Endodermal cell (in vitro differentiated cells): ENCODE measurements at regions not wholly inside any gene's neighbourhood (a gene's known extent, or its start where the extent isn't known, plus 50 kb on each side); places are given as distances from the start of the nearest gene placed in this dataset.
"Not testable (repeated sequence)": the region's sequence is repeated elsewhere in the genome, so short reads cannot be mapped to it uniquely, and the experiment has no call there.

ENCODE experiments used
- DNase-seq: peaks from one replicate; pipeline ENCODE4 v3.0.0-alpha.2; 2017
- H3K27ac ChIP-seq: 2 replicates; pipeline ENCODE4 v1.5.1; 2013; ENCODE audit warnings: mild to moderate bottlenecking, low read depth, low read length, moderate library complexity
- H3K27me3 ChIP-seq: 2 replicates; pipeline ENCODE4 v1.6.1; 2013; ENCODE audit warnings: mild to moderate bottlenecking, low read length, moderate library complexity; ENCODE audit not compliant: insufficient read depth, control insufficient read depth, poor library complexity, severe bottlenecking
- H3K36me3 ChIP-seq: 2 replicates; pipeline ENCODE4 v1.7.0; 2013; ENCODE audit warnings: mild to moderate bottlenecking, low read length, moderate library complexity; ENCODE audit not compliant: control insufficient read depth, insufficient read depth
- H3K4me1 ChIP-seq: one replicate; pipeline ENCODE4 v1.7.0; 2013; ENCODE audit warnings: low read length; ENCODE audit not compliant: control insufficient read depth, insufficient read depth
- H3K4me3 ChIP-seq: 2 replicates; pipeline ENCODE4 v1.5.1; 2013; ENCODE audit warnings: mild to moderate bottlenecking, low read length, moderate library complexity
- H3K9ac ChIP-seq: 2 replicates; pipeline ENCODE4 v1.6.1; 2013; ENCODE audit warnings: mild to moderate bottlenecking, low read length, moderate library complexity; ENCODE audit not compliant: poor library complexity, severe bottlenecking; ENCODE audit errors: extremely low read depth
- H3K9me3 ChIP-seq: 2 replicates; pipeline ENCODE4 v1.6.1; 2013; ENCODE audit warnings: mild to moderate bottlenecking, low read length, moderate library complexity; ENCODE audit not compliant: control insufficient read depth
- H3K27ac Mint-ChIP-seq: 2 replicates; pipeline ENCODE4 v1.8.0; 2020; ENCODE audit warnings: mixed read lengths
- H3K27me3 Mint-ChIP-seq: 2 replicates; pipeline ENCODE4 v1.8.0; 2021; ENCODE audit warnings: mild to moderate bottlenecking, mixed read lengths; ENCODE audit not compliant: insufficient read depth
- H3K36me3 Mint-ChIP-seq: 2 replicates; pipeline ENCODE4 v1.8.0; 2020; ENCODE audit warnings: low read depth, mixed read lengths
- H3K4me1 Mint-ChIP-seq: 2 replicates; pipeline ENCODE4 v1.8.0; 2020; ENCODE audit warnings: mixed read lengths
- H3K4me3 Mint-ChIP-seq: 2 replicates; pipeline ENCODE4 v1.8.0; 2020; ENCODE audit warnings: mild to moderate bottlenecking, moderate library complexity, mixed read lengths
- H3K9me3 Mint-ChIP-seq: 2 replicates; pipeline ENCODE4 v1.8.0; 2020; ENCODE audit warnings: mild to moderate bottlenecking, mixed read lengths
- CTCF ChIP-seq: fragments of 200-600 bp; sonication (generic); conservative IDR thresholded peaks from 2 replicates; pipeline ENCODE4 v1.5.0; 2021; ENCODE audit warnings: antibody characterized with exemption, mild to moderate bottlenecking
- WGBS, 2 experiments: methylation state at CpG; one replicate each; pipeline versions ENCODE4 v1.1.5 to v1.1.7; 2013; ENCODE audit warnings: missing lambda C conversion rate in 2 of 2, mixed read lengths in 1 of 2; ENCODE audit not compliant: insufficient coverage in 1 of 2, insufficient read length in 1 of 2; 5-methylcytosine and 5-hydroxymethylcytosine counted together

DNA sequence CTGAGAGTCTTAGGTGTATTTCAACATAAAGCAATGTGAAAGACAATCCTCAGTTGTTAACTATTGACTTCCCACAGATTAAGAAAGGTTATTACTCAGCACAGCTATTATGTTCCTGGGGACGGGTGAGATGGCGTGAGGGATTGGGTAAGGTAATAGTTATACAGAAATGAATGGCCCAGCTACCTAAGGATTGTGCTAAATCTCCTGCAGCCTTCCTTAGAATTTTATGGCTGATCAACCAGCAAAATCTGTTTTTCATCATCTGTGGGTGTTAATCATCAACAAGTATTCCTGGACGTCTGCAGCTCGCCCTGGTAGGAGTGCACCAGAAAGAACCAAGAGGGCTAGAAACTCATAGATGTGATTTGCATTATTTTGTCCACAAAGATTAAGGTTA lies 146.0 kb upstream of the IVNS1ABP start:
- H3K36me3 Mint-ChIP-seq = peaks cover 2% of the 10 kb centered on the region
- Histone ChIP-seq H3K27ac (no peak overlapping the region), H3K4me1 (peaks cover 5% of the 10 kb centered on the region), H3K4me3 (no peak overlapping the region), H3K9ac (no peak overlapping the region), H3K9me3 (no peaks in the 10 kb centered on the region), H3K27me3 (no peaks in the 10 kb centered on the region), H3K36me3 (no peaks in the 10 kb centered on the region)
- H3K4me1 Mint-ChIP-seq = peaks cover 25% of the 10 kb centered on the region
- WGBS, 2 experiments = 82 to 92% methylated on average over 4 of the region's 4 CpGs
- H3K27me3 Mint-ChIP-seq = no peaks in the 10 kb centered on the region
- H3K27ac Mint-ChIP-seq = no peak overlapping the region
- no peak overlapping the region for H3K4me3 Mint-ChIP-seq
- peaks cover 13% of the 10 kb centered on the region for H3K9me3 Mint-ChIP-seq
- TF ChIP-seq CTCF = no peak
- DNase-seq = no peak

- H3K9ac ChIP-seq, H3K4me3 ChIP-seq, H3K27ac Mint-ChIP-seq, DNase-seq, H3K27ac ChIP-seq, H3K4me1 ChIP-seq, H3K36me3 Mint-ChIP-seq, H3K27me3 ChIP-seq, H3K27me3 Mint-ChIP-seq, H3K9me3 ChIP-seq, H3K36me3 ChIP-seq, H3K4me3 Mint-ChIP-seq: not testable (repeated sequence)
- peaks cover 20% of the 10 kb centered on the region for H3K4me1 Mint-ChIP-seq
- 83 to 100% methylated on average over 1 of the region's 4 CpGs for WGBS, 2 experiments
- H3K9me3 Mint-ChIP-seq = peaks cover 13% of the 10 kb centered on the region
Measured at GRCh38 chr1:185460723-185461122, 143.7 kb upstream of the IVNS1ABP start.

DNA sequence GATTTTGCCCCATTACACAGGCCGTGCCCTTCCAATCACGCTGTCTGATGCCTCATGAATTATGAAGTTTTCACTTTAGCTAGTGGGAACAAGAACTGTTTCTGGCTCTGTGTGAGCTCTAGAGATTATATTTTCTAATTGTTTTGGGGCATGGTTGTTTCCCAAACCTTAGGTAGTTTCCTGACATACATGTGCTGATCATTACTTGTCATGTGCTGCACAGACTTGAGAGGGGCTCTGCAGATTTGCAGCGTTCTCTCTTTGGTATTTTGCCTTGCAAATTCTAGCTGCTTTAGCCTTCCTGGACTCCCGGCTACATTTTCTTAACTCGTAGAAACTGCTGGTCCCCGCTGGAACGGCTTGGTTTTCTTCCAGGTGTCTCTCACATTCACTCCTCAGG lies 142.1 kb upstream of the IVNS1ABP start:
- no peak overlapping the region for H3K27ac Mint-ChIP-seq
- H3K36me3 ChIP-seq = no peaks in the 10 kb centered on the region
- H3K4me3 Mint-ChIP-seq = no peak overlapping the region
- DNase-seq = no peak
- 95 to 97% methylated on average over 5 to 7 of the region's 7 CpGs for WGBS, 2 experiments
- H3K9me3 Mint-ChIP-seq = peaks cover 13% of the 10 kb centered on the region
- no peaks in the 10 kb centered on the region for H3K4me1 ChIP-seq
- H3K27ac ChIP-seq = no peak overlapping the region
- H3K4me3 ChIP-seq = no peak overlapping the region
- H3K9ac ChIP-seq = no peak overlapping the region
- no peaks in the 10 kb centered on the region for H3K9me3 ChIP-seq
- H3K27me3 Mint-ChIP-seq = no peaks in the 10 kb centered on the region
- H3K36me3 Mint-ChIP-seq = peaks cover 2% of the 10 kb centered on the region
- TF ChIP-seq CTCF = no peak
- H3K27me3 ChIP-seq = no peaks in the 10 kb centered on the region
- H3K4me1 Mint-ChIP-seq = peaks cover 19% of the 10 kb centered on the region

- Histone ChIP-seq H3K9ac (no peak overlapping the region), H3K36me3 (no peaks in the 10 kb centered on the region), H3K4me1 (no peaks in the 10 kb centered on the region), H3K9me3 (no peaks in the 10 kb centered on the region), H3K4me3 (no peak overlapping the region), H3K27me3 (no peaks in the 10 kb centered on the region), H3K27ac (no peak overlapping the region)
- Mint-ChIP-seq H3K4me3 (no peak overlapping the region), H3K4me1 (peaks cover 16% of the 10 kb centered on the region), H3K36me3 (peaks cover 2% of the 10 kb centered on the region), H3K9me3 (peaks cover 13% of the 10 kb centered on the region), H3K27ac (no peak overlapping the region), H3K27me3 (no peaks in the 10 kb centered on the region)
- 83 to 92% methylated on average over 2 of the region's 2 CpGs for WGBS, 2 experiments
- no peak for TF ChIP-seq CTCF
- DNase-seq = no peak
Measured at GRCh38 chr1:185458670-185459069, 141.6 kb upstream of the IVNS1ABP start.
